ENCODE measurements at regions not wholly inside any gene's neighbourhood (a gene's known extent, or its start where the extent isn't known, plus 50 kb on each side); places are given as distances from the start of the nearest gene placed in this dataset.

- no peak for TF ChIP-seq CTCF (IDR thresholded peaks at IDR 0.05)
- TF ChIP-seq ZFX (IDR thresholded peaks at IDR 0.05; ENCODE audit: borderline replicate concordance), result no peak
These were observed 362.7 kb upstream of the PROK2 start for GRCh38 chr3:72147600-72147999.
